GM19023 (cell line): ENCODE measurements at regions not wholly inside any gene's neighbourhood (a gene's known extent, or its start where the extent isn't known, plus 50 kb on each side); places are given as distances from the start of the nearest gene placed in this dataset.
"Not testable (repeated sequence)": the region's sequence is repeated elsewhere in the genome, so short reads cannot be mapped to it uniquely, and the experiment has no call there.

ENCODE experiments used
- ATAC-seq: cut with Tn5 transposase; IDR thresholded peaks from one replicate; pipeline ENCODE4 v1.9.1; 2021; ENCODE audit warnings: mild to moderate bottlenecking, moderate library complexity; ENCODE audit not compliant: unreplicated experiment

DNA sequence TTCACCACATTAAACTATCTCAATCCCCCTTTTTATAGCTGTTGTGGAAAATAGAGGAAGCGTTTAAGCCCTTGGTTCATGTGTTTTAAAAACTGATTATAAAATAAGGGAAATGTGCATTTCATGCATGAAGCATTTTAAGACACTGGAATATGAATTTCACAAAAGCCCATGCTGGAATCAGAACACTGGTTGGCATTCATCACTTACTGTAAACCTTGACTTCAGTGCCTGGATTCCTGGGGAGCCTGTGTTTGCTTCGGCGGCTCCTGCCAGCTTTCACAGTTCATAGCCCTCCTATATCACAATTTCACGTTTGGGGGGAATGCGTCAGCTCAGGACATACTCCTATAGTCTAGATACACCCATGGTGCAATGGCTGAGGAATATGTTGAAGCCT, 336.9 kb downstream of the INSIG2 start:
- ATAC-seq, result no peak

DNA sequence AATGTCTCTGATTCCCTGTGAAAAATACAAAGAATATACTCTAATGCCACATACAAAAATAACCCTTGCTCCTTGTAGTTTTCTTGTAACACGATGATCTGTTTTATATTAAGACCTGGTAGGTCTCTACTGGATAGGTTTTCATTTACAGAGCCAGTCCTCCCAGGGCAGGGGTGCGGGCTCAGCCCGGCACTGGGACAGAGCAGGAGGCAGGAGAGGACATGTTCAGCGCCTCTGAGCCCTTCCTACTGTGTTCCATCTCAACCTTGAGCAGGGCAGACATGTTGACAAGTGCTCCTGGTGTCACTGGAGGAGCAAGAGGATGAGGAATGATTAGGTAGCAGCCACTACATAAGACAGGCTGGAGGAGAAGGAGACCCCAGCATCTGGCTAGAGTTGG, 335.5 kb downstream of the INSIG2 start:
- no peak for ATAC-seq

DNA sequence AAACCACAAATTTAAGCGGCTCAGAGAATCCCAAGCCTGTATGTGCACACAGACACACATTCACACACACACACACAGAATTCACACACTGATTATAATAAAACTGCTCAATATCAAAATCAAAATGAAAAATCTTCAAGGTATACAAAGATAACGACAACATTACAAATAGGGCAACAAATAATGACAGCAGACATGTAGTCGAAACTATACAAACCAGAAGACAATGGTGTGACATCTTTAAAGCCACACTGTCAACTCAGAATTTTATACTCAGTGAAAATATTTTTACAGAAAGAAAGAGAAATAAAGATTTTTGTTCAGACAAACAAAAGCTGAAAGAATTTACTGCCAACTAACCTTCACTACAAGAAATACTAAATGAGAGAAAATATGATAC, 333.4 kb downstream of the INSIG2 start:
- no peak for ATAC-seq

DNA sequence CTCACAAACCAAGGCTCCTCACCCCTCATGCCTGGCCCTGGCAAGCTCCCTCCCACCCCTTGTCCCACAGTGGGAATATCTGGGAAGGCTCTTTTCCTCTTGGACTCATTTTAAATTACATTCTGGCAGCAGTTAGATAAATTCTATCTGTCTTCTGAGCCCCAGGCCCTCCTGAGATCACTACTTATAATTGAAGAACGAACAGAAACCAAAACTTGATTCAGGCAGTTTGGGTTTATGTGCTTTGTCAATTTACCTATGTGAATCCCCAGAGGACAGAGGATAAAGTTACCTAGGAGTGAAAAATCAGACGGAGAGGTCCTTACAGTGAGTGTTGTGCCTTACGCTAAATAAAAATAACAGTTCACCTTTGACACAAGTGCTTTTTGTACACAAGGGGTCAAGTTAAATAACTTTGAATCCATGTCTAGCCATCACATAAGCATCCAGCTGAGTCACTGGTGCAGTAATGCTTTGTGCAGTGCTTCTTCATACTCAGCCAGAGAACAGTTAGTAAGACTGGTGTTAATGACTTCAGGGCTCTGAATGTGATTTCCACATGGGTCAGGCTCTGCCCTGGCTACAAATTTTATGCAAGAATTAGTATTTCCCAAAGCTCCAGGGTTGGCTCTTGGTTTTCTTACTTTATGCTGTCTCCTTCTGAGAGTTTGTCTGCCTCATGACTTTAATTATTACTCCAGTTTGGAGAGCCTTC, 329.3 kb downstream of the INSIG2 start:
- no peak for ATAC-seq

DNA sequence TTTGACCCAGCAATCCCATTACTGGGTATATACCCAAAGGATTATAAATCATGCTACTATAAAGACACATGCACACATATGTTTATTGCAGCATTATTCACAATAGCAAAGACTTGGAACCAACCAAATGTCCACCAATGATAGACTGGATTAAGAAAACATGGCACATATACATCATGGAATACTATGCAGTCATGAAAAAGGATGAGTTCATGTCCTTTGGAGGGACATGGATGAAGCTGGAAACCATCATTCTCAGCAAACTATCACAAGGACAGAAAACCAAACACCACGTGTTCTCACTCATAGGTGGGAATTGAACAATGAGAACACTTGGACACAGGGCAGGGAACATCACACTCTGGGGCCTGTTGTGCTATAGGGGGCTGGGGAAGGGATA, 326.9 kb downstream of the INSIG2 start:
- not testable (repeated sequence) for ATAC-seq

DNA sequence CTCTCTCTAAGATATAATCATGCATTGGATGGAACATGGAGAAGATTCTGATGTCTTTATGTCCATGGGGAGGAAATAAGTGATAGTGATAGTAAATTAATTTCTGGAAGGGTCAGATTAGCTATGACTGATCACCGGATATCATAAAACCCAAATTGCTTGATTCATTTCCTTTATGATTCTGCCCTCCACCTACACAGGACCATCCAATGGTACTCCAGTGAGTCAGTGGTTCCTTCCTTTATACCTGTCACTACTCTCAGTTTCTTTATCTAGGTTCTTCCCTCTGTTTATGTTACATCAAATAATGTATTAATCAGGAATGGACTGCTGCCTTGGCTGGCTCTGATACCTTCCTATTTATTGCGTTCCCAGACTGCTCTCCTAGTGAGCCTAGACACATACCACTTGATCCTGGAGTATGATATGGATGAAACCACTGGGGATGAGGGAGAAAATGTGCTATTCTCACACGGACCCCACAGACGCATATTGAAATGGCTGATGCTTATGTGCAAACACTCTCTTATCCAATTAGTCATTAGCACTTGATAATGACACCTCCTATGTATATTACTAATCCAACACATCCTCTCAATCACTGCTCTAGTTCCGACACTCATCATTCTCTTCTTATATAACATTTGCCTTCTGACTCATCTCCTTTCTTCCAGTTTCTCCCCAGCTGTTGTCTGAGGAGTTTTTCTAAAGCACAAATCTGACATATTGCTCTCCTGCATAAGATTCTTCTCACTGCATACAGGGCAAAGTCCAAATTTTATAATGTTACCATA, 315.6 kb downstream of the INSIG2 start:
- no peak for ATAC-seq

DNA sequence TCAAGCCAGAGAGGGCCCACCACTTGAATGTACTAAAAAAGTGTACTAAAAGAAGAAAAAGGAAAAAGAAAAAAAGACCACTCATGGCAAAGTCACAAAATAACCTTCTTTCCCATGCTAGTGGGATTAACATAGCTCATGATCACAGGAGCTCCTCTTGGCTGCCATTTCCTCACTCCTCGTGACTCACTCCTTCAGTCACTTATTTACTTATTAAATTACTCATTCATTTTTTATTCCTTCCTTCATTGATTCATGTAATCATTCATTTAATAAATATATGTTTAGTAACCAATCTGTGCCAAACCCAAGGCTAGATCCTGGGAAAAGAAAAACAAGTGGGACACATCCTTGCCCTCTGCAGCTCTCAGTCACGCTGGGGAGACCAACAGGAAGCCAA, 300.5 kb downstream of the INSIG2 start:
- ATAC-seq, result no peak

DNA sequence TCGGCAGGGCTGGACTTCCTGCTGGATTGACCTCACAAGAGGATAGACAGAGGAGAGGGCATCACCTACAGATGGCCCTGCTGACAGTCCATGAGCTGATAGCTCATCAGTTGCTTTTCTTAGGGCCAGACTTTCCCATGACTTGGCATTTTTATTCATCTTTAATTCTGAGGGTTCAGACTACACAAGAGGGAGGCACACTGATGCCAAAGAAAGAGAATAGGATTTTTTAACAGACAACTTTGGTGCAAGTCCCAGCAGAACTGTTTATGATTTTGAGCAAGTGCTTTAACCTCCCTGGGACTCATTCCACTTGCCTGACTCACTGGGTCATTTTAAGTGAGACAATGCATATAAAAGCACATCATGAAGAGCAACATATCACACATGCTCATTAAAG, 299.2 kb downstream of the INSIG2 start:
- ATAC-seq, result no peak

DNA sequence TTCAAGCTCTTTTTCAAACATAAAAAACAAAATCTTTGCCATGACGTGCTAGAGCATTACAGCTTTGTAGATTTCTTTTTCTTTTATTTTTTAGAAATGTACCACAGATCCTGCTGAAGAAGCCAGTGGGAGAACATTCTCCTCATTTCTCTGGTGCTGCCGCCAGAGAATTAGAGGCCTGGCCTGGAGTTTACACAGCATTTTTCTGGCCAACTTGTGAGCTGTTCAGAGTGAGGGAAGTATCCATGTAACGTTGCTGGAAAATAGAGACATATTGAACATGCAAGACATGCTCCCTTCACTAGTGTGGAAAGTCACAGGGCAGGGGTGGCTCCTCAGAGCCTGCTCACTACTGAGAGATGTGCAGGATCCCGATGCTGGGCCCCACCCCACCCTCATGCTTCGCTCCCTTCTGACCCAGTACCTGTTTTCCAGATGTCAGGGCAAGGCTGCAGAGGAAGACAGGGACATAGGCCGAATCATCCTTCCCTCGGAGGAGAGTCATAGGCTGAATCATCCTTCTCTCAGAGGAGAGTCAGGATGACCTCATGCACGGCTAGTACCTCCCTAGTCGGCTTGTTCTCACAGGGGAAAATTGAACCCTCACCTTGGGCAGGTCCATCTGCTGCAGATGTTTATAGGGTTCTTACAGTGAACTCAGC, 298.5 kb downstream of the INSIG2 start:
- no peak for ATAC-seq

DNA sequence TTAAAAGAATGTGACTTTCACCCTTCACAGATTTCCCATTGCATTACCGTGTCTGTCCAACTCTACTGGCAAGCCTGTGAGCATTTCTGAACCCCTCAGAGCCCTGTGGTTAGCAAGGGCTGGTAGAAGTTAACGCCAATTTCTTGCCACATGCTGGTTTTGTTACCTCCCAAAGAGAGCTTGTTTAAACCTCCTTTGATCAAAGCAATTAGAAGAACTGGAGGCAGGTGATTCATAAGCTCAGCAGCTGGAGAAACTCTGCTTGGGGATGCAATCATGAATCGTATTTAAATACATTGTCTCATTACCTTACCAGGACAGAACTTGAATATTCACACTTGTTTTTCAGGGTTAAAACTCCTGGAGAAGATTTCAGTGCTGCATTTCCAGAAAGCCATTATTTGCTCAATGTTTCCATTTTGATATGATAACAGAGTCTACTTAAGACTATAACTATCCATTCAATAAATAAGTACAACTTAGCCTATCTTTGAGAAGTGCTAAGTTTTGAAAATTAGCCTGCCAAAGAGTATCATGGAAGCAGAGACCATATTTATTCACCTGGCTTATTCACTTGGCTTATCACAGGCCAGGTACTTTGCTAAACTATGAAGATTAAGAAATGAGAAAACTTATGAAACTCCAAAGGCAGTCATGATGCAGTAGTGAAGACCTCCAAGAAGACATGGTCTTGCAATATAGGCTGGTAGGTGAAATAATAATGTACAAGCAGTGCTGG, 292.8 kb downstream of the INSIG2 start:
- no peak for ATAC-seq

DNA sequence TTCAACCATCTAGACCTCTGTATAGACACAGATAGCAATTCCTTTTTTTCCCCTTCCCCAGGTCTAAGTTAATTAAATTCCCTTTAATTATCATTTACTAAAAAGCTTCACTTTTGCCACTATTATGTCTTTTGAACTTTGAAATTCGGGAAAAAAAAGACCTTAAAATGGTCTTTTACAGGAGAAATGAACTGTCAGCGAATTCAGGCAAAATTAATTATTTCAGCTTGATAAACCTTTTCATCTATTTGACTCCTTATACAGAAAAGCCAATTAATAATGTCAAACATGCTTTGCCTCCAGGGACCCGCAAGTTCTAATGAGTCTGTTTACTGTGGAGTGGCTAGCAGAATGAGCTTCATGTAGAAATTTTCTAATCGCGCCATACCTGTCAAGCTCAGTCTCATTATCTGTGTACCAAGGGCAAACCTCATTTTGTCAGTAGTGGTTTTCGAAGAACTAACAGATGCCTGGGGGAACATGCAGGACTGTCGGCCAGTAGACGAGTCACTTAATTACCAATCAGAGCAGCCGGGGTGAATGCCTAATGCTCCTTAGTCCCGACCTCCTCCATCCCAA, 287.7 kb downstream of the INSIG2 start:
- no peak for ATAC-seq

DNA sequence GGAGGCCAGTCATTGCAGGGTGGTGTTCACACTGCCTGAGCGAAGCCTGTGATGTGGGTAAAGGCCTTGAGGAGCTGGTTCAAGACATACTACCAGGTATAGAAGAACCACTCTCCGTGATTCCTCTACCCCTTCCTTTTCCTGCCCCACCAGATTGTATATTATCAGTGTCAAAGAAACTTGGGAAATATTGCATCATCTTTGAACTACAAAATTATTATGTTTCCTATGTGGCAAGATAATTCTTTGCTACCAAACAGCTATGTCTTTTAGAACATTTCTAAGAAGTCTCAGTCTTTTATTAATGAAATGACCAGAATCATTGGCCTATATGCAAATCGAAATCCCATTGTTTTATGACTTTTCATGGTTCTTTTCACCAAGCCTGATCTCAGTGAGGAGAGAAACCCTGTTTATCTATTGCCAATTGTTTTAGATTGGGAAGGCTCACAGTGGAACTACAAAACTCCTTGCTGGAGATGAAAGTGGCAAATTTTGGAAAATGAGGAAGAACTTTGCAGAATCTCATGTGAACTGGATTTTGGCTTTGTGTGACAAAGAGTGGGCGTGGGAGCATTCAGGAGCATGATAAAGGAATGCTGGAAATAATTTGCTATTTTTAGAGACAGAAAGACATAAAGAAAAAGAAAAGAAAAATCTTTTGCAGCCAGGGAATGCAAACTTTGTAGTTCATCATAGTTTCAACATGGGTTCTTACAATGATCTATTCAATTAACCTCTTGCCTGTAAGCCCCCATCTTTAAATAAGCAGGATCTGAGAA, 286.9 kb downstream of the INSIG2 start:
- ATAC-seq, result no peak

DNA sequence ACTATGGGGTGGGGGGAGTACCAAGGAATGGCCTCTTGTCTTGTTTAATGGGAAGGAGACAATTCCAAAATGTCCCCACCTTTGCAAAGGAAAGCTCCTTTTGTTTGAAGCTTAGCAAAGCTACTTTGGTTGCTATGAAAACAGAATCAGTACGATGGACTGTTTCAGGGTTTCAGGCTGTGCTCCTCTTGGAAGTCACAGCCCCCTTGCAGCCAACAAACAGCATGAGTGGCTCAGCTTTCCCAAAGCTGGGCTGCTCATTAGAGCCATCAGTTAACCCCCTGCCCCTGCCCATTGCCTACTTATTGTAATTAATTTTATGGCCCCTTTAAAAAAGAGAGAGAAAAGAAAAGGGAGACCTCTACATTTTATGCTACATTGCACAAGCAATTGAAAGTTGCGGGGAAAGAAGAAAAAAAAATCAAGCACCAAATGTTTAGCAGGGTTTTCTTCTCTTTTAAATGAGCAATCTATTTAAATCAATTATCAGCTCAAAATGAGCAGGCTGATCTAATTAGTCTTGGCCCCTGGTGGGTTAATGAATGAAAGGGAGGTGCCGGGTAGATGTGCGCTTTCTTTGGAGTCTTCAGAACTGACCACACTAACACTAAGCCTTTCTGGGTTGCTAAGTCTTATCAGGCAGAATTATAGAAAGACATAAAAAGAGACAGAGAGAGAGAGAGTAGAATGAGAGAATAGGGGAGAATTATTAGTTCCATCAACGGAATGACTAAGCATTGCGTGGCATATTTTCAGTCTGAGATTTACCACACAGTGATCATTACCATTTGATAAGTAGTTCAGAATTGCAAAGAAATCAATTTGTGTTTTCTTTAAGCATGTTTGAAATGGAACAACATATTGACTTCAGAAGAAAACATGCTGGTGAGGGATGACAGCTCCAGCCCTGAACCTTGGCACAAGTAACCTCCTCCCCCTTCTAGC, 284.9 kb downstream of the INSIG2 start:
- no peak for ATAC-seq

DNA sequence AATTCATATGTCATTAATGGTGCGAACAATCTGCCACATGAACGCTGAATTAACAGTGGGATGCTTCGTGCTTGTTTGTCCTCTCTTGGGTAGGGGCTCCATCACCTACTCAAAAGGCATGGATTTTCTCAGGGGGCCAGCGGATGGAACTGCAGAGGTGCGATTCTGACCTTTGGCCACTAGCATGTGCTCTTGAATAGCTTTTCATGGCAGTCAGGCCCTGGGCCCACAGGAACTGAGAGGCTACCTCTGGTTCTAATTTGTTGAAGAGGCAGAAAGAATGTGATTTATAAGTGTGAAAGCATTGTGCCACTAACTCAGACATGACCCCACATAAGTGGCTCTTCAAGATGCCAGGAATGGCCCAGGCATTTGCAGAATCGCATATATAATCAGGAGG, 283.2 kb downstream of the INSIG2 start:
- peak; percentile 67 for ATAC-seq

DNA sequence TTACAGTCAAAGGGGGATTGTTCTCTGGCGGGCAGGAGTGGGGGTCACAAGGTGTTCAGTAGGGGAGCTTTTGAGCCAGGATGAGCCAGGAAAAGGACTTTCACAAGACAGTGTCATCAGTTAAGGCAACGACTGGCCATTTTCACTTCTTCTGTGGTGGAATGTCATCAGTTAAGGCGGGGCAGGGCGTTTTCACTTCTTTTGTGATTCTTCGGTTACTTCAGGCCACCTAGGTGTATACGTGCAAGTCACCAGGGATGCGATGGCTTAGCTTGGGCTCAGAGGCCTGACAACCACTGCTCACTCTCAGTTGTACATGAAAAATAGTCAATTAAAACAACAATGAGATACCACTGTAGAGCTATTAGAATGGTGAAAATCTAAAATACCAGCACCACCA, 281.2 kb downstream of the INSIG2 start:
- not testable (repeated sequence) for ATAC-seq

DNA sequence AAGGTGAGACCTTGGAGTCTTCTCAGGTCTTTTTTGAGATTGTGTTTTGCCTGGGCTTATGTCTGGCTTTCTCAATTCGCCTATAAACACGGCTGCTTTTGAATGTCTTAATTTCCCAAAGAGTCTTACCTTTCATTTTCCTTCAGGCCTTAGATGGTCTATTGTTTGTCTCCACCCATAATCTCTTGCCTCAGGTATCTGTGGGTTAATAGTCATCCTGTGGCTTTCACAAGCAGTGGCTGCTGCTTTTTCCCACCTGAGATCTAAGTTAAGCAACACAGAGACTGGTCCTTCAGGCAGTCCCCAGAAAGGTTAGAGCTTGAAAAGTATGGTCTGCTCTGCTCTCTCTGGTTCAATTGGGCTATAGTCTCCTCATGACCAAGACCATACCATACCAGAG, 275.3 kb downstream of the INSIG2 start:
- ATAC-seq, result no peak

DNA sequence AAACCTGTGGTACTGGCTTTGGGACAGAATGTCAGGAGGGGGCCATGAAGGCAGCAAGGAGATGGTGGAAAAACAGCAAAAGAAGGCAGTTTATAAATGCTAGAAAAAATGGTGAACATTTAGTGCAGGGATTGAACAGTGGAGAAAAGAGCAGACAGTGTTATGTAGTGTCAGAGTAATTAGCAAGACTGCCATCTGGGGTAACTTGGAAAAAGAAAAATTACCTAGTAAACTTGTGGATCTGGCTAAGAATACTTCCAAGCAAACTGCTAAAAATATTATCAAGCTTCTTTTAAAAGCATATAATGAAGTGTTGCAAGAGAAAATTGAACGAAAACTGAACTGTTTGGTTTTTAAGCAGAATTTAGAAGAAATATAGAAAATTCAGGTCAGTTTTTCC, 267.8 kb downstream of the INSIG2 start:
- ATAC-seq, result no peak

DNA sequence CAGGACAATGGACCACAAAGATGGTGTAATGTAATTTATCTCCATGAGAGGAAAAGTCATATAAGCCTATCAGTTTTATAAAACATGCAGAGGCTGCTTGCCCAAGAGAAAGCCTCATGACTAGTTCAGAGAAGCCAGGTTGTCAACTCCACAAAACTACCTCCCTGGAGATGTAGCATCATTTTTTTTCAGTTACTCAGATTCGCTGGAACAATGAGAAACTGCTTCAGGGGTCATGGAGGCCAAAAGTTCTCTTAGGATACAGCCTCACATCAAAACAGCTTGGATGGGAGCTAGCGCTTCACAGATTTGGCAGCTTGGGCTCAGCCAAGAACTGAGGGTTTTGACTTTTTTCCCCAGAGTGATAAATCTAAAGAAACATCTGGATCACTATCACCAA, 263.5 kb downstream of the INSIG2 start:
- ATAC-seq, result no peak

DNA sequence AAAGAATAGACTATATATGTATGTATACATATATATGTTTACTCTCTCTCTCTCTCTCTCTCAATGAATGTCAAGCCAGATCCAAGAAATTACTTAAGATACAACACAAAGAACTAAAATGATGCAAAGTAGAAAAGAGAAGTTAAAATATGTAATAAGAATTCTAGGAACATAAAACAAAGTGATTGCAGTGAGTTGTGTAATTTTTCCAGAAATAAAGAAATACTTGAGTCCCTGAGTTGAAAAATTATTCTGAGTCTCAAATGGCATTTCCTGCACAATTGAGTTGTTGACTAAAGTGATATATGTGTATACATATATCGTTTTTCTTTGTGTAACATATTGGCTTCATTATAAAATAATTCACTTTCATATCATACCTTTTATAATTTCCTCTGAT, 262.4 kb downstream of the INSIG2 start:
- ATAC-seq, result no peak
